ENCODE measurements at regions not wholly inside any gene's neighbourhood (a gene's known extent, or its start where the extent isn't known, plus 50 kb on each side); places are given as distances from the start of the nearest gene placed in this dataset.

DNA sequence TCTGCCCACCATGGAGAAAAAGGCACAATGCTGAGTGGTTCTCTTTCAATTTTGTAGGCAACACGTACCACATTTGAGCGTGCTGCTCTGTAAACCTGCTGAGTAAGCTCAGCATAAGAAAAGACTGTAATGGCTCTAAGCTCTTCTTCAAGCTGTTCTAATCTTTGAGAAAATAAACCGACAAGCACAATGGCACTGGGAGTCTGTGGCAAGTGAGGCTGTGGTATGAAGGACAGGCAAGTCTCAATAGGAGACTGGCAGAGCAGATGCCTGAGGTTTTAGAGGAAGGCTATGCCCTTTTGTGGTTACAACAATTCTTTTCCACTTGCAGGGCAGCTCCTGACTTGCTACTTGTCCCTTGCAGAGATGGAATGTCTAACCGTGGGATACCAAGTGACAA lies 136.7 kb upstream of the EXOC2 start:
- Mint-ChIP-seq H3K4me1 (peaks cover 10% of the 10 kb centered on the region), H3K36me3 (peaks cover 2% of the 10 kb centered on the region), H3K27me3 (ENCODE audit: insufficient read depth, low read depth) (peaks cover 9% of the 10 kb centered on the region), H3K27ac (peak overlapping the region; percentile 17), H3K9me3 (peaks cover 35% of the 10 kb centered on the region), H3K4me3 (no peak overlapping the region)
- Histone ChIP-seq H3K4me2 (peak overlapping the region; percentile 46), H4K20me1 (ENCODE audit: low read depth) (no peaks in the 10 kb centered on the region), H3K27me3 (no peaks in the 10 kb centered on the region), H3F3A (ENCODE audit: low read depth) (peaks cover 14% of the 10 kb centered on the region), H3K79me2 (ENCODE audit: low read depth) (no peaks in the 10 kb centered on the region), H3K9me3 (ENCODE audit: low read depth) (peaks cover 13% of the 10 kb centered on the region), H3K4me3 (no peak overlapping the region), H3K36me3 (no peaks in the 10 kb centered on the region), H3K27ac (peak overlapping the region; percentile 59), H3K4me1 (peaks cover 10% of the 10 kb centered on the region), H2AFZ (replicated peaks) (no peak overlapping the region), H3K9ac (no peak overlapping the region)
- peak; percentile 45 for DNase-seq (ENCODE audit: low spot score)
- TF ChIP-seq, protein P1, sequence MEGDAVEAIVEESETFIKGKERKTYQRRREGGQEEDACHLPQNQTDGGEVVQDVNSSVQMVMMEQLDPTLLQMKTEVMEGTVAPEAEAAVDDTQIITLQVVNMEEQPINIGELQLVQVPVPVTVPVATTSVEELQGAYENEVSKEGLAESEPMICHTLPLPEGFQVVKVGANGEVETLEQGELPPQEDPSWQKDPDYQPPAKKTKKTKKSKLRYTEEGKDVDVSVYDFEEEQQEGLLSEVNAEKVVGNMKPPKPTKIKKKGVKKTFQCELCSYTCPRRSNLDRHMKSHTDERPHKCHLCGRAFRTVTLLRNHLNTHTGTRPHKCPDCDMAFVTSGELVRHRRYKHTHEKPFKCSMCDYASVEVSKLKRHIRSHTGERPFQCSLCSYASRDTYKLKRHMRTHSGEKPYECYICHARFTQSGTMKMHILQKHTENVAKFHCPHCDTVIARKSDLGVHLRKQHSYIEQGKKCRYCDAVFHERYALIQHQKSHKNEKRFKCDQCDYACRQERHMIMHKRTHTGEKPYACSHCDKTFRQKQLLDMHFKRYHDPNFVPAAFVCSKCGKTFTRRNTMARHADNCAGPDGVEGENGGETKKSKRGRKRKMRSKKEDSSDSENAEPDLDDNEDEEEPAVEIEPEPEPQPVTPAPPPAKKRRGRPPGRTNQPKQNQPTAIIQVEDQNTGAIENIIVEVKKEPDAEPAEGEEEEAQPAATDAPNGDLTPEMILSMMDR (IDR thresholded peaks at IDR 0.05): no peak
- peak; percentile 28 for TF ChIP-seq EZH2 (IDR thresholded peaks at IDR 0.05)

DNA sequence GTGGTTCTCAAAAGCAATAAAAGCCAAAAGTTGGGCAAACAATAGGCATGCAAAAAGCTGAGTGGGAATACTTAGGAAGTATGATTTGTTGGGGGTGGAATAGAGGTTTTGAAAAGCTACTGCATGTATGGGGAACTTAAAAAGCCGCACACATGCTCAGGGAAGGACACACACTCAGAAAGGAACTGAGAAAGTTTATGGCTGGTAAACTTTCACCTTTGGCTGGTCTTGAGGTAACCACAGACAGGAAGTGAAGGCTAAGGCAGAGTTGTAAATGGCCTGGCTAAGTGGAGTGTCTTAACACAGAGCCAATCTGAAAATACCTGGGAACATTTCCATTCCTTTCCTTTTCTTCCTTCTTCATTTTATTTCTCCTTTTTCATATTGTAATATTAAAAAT lies 134.5 kb upstream of the EXOC2 start:
- Histone ChIP-seq H3K4me1 (peaks cover 10% of the 10 kb centered on the region), H3K27me3 (no peaks in the 10 kb centered on the region), H3K4me3 (no peak overlapping the region), H3K4me2 (no peak overlapping the region), H3K9ac (no peak overlapping the region), H3K27ac (no peak overlapping the region), H4K20me1 (ENCODE audit: low read depth) (no peaks in the 10 kb centered on the region), H3K9me3 (ENCODE audit: low read depth) (peaks cover 13% of the 10 kb centered on the region), H3K36me3 (no peaks in the 10 kb centered on the region), H2AFZ (replicated peaks) (no peak overlapping the region), H3K79me2 (ENCODE audit: low read depth) (no peaks in the 10 kb centered on the region), H3F3A (ENCODE audit: low read depth) (peaks cover 14% of the 10 kb centered on the region)
- H3K27me3 Mint-ChIP-seq (ENCODE audit: insufficient read depth, low read depth): peaks cover 3% of the 10 kb centered on the region
- H3K4me1 Mint-ChIP-seq: peaks cover 8% of the 10 kb centered on the region
- peaks cover 4% of the 10 kb centered on the region for H3K36me3 Mint-ChIP-seq
- no peak overlapping the region for H3K4me3 Mint-ChIP-seq
- no peak overlapping the region for H3K27ac Mint-ChIP-seq
- TF ChIP-seq, protein P1 (IDR thresholded peaks at IDR 0.05): no peak
- no peak for TF ChIP-seq EZH2phosphoT487 (IDR thresholded peaks at IDR 0.05)
- TF ChIP-seq EZH2 (IDR thresholded peaks at IDR 0.05): no peak
- DNase-seq (ENCODE audit: low spot score): no peak
- peaks cover 32% of the 10 kb centered on the region for H3K9me3 Mint-ChIP-seq

DNA sequence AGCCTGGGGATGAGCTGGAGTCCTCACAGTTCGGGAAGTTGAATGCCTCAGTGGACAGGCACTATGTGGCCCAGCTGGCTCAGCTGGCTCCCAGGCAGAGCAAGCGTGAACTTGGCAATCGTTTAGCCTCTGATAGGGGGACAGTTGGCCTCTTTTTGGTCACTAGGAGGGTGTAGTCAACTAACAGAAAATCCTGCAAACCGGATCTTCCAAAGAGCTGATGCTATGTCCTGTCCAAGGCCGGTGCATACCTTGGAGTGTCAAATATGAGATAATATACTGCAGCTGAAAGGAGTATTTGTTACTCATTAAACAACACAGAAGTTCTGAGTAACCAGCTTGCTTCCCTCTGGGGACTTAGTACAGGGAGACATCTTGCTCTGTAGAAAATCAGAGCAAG lies 126.2 kb upstream of the EXOC2 start:
- H3F3A ChIP-seq (ENCODE audit: low read depth): no peaks in the 10 kb centered on the region
- DNase-seq (ENCODE audit: low spot score): no peak
- H4K20me1 ChIP-seq (ENCODE audit: low read depth): no peaks in the 10 kb centered on the region
- Mint-ChIP-seq H3K4me1 (no peaks in the 10 kb centered on the region), H3K27ac (no peak overlapping the region), H3K4me3 (no peak overlapping the region), H3K9me3 (peaks cover 2% of the 10 kb centered on the region), H3K36me3 (peaks cover 2% of the 10 kb centered on the region), H3K27me3 (ENCODE audit: insufficient read depth, low read depth) (no peaks in the 10 kb centered on the region)
- no peak overlapping the region for H2AFZ ChIP-seq (replicated peaks)
- H3K9ac ChIP-seq: no peak overlapping the region
- H3K9me3 ChIP-seq (ENCODE audit: low read depth): no peaks in the 10 kb centered on the region
- H3K4me2 ChIP-seq: no peak overlapping the region
- no peak for TF ChIP-seq EZH2phosphoT487 (IDR thresholded peaks at IDR 0.05)
- TF ChIP-seq, protein P1 (IDR thresholded peaks at IDR 0.05): no peak
- no peak for TF ChIP-seq EZH2 (IDR thresholded peaks at IDR 0.05)
- no peaks in the 10 kb centered on the region for H3K36me3 ChIP-seq
- no peaks in the 10 kb centered on the region for H3K79me2 ChIP-seq (ENCODE audit: low read depth)
- H3K4me3 ChIP-seq: no peak overlapping the region
- no peaks in the 10 kb centered on the region for H3K27me3 ChIP-seq
- H3K27ac ChIP-seq: no peak overlapping the region
- H3K4me1 ChIP-seq: no peaks in the 10 kb centered on the region
